Fibroblast of villous mesenchyme (primary cell): ENCODE measurements at regions not wholly inside any gene's neighbourhood (a gene's known extent, or its start where the extent isn't known, plus 50 kb on each side); places are given as distances from the start of the nearest gene placed in this dataset.

Experiments used
- DNase-seq: peaks from one replicate; pipeline ENCODE4 v3.0.0-alpha.2; 2010; ENCODE audit warnings: low read depth
- H3K4me3 ChIP-seq: 2 replicates; pipeline ENCODE4 v1.5.1; 2011; ENCODE audit warnings: low read depth, mild to moderate bottlenecking, low read length
- CTCF ChIP-seq: IDR thresholded peaks from 2 replicates; pipeline ENCODE4 v1.5.1; 2012; ENCODE audit warnings: low read depth, mild to moderate bottlenecking, low read length; ENCODE audit not compliant: insufficient read depth

GRCh38 chr12:16495196-16495595, 110.8 kb downstream of the LMO3 start:
- H3K4me3 ChIP-seq = no peak overlapping the region
- TF ChIP-seq CTCF = no peak
- DNase-seq = no peak
